Stimulated activated CD8-positive, alpha-beta memory T cell treated with anti-CD3 and anti-CD28 coated beads, Interleukin-4, amount 100 ng/mL, for 48 hours (primary cell): ENCODE measurements at regions not wholly inside any gene's neighbourhood (a gene's known extent, or its start where the extent isn't known, plus 50 kb on each side); places are given as distances from the start of the nearest gene placed in this dataset.

Experiments used
- DNase-seq: peaks from one replicate; pipeline ENCODE4 v3.0.0-alpha.2; 2020

GRCh38 chr3:176931991-176932390 lies 265.3 kb downstream of the TBL1XR1 start:
- DNase-seq = no peak

- DNase-seq = no peak
Observed at GRCh38 chr3:176930942-176931341, 266.3 kb downstream of the TBL1XR1 start.

GRCh38 chr3:176928582-176928931 lies 268.7 kb downstream of the TBL1XR1 start:
- DNase-seq = no peak

- DNase-seq = no peak
Observed at GRCh38 chr3:176927706-176928581, 269.3 kb downstream of the TBL1XR1 start.

GRCh38 chr3:176927280-176927679 lies 270.0 kb downstream of the TBL1XR1 start:
- DNase-seq = no peak

- DNase-seq = no peak
Observed at GRCh38 chr3:176926688-176927087, 270.6 kb downstream of the TBL1XR1 start.

GRCh38 chr3:176926034-176926433 lies 271.2 kb downstream of the TBL1XR1 start:
- DNase-seq = no peak

GRCh38 chr3:176920766-176921160 lies 276.5 kb downstream of the TBL1XR1 start:
- no peak for DNase-seq

GRCh38 chr3:176919836-176920765 lies 277.2 kb downstream of the TBL1XR1 start:
- no peak for DNase-seq

- DNase-seq = no peak
Observed at GRCh38 chr3:176916777-176917176, 280.5 kb downstream of the TBL1XR1 start.

GRCh38 chr3:176914764-176915163 lies 282.5 kb downstream of the TBL1XR1 start:
- no peak for DNase-seq

GRCh38 chr3:176911579-176911978 lies 285.7 kb downstream of the TBL1XR1 start:
- no peak for DNase-seq

- DNase-seq = no peak
Observed at GRCh38 chr3:176909044-176909443, 288.2 kb downstream of the TBL1XR1 start.

GRCh38 chr3:176906046-176906905 lies 291.0 kb downstream of the TBL1XR1 start:
- no peak for DNase-seq

- DNase-seq = no peak
Observed at GRCh38 chr3:176905331-176905730, 292.0 kb downstream of the TBL1XR1 start.

- DNase-seq = no peak
Observed at GRCh38 chr3:176904506-176904905, 292.8 kb downstream of the TBL1XR1 start.

- DNase-seq = no peak
Observed at GRCh38 chr3:176896640-176897039, 300.6 kb downstream of the TBL1XR1 start.

- no peak for DNase-seq
Observed at GRCh38 chr3:176896165-176896564, 301.1 kb downstream of the TBL1XR1 start.

GRCh38 chr3:176879710-176880109 lies 317.6 kb downstream of the TBL1XR1 start:
- no peak for DNase-seq

GRCh38 chr3:176873261-176873660 lies 324.0 kb downstream of the TBL1XR1 start:
- DNase-seq = no peak

- peak; percentile 67 for DNase-seq
Observed at GRCh38 chr3:176872771-176873209, 324.5 kb downstream of the TBL1XR1 start.

GRCh38 chr3:176870451-176870850 lies 326.8 kb downstream of the TBL1XR1 start:
- no peak for DNase-seq
